ENCODE measurements at regions not wholly inside any gene's neighbourhood (a gene's known extent, or its start where the extent isn't known, plus 50 kb on each side); places are given as distances from the start of the nearest gene placed in this dataset.

DNA sequence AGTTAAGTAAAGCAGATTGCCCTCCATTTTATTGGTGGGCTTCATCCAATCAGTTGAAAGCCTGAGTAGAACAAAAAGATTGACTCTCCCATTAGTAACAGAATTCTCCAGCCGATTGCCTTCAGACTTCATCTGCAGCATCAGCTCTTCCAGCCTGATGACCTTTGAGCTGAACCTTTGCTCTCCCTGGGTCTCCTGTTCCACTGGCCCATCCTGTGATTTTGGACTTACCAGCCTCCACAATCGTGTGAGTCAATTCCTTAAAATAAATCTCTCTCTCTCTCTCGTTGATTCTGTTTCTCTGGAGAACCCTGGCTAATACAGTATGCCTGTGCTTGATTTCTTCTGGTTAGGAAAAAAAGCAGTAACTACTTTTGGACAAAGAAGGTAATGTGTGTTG, 121.9 kb downstream of the OSTF1 start:
- Histone ChIP-seq H3K4me2 (no peak overlapping the region), H3K4me3 (IDR thresholded peaks at IDR 0.05; ENCODE audit: insufficient read depth, low read depth, low read length) (no peak overlapping the region), H3K27ac (no peak overlapping the region), H3K36me3 (ENCODE audit: insufficient read depth) (no peaks in the 10 kb centered on the region), H3K27me3 (ENCODE audit: insufficient read depth, low read depth) (no peaks in the 10 kb centered on the region), H3K79me2 (ENCODE audit: insufficient read depth, low read depth) (no peaks in the 10 kb centered on the region), H4K20me1 (ENCODE audit: insufficient read depth) (no peaks in the 10 kb centered on the region), H3K9ac (no peak overlapping the region), H3K4me1 (ENCODE audit: low read depth, poor library complexity, severe bottlenecking) (no peaks in the 10 kb centered on the region), H2AFZ (ENCODE audit: low read depth) (no peak overlapping the region)
- TF ChIP-seq, protein P1, sequence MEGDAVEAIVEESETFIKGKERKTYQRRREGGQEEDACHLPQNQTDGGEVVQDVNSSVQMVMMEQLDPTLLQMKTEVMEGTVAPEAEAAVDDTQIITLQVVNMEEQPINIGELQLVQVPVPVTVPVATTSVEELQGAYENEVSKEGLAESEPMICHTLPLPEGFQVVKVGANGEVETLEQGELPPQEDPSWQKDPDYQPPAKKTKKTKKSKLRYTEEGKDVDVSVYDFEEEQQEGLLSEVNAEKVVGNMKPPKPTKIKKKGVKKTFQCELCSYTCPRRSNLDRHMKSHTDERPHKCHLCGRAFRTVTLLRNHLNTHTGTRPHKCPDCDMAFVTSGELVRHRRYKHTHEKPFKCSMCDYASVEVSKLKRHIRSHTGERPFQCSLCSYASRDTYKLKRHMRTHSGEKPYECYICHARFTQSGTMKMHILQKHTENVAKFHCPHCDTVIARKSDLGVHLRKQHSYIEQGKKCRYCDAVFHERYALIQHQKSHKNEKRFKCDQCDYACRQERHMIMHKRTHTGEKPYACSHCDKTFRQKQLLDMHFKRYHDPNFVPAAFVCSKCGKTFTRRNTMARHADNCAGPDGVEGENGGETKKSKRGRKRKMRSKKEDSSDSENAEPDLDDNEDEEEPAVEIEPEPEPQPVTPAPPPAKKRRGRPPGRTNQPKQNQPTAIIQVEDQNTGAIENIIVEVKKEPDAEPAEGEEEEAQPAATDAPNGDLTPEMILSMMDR (conservative IDR thresholded peaks at IDR 0.05; ENCODE audit: low read depth, low read length) = no peak

DNA sequence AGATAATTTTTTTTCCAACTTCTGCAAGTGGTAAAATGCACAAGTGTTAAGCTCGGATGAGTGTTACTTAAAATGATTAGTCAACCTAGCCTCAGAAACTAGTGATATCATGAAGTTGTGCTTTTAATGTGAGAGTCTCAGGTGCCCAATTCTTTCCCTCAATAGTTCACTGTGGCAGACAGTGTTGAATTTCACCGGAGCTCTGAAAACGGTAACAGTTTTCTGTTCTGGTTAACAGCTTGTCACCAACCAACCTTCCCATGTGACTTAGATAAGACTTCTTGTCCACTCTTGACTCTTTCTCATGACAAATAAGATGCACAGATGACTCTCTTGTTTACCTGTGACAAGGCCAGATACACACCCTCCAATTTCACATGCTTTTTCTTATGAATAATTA, 125.5 kb downstream of the OSTF1 start:
- no peaks in the 10 kb centered on the region for H3K27me3 ChIP-seq (ENCODE audit: insufficient read depth, low read depth)

DNA sequence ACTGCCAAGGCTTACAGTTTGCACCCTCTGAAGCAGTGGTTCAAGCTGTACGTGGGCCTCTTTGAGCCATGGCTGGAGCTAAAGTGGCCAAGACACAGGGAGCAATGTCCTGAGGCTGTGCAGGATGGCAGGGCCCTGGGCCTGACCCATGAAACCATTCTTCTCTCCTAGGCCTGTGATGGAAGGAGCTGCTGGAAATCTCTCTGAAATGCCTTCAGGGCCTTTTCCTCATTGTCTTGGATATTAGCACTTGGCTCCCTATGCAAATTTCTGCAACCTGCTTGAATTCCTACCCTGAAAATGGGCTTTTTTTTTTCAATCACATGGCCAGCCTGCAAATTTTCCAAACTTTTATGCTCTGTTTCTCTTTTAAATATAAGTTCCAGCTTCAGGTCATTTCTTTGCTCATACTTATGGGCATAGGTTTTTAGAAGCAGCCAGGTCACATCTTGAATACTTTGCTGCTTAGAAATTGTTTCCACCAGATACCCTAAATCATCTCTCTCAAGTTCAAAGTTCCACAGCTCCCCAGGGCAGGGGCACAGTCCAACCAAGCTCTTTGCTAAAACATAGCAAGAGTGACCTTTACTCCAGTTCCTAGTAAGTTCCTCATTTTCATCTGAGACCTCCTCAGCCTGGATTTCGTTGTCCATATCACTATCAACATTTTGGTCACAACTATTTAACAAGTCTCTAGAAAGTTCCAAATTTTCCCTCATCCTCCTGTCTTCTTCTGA, 138.3 kb downstream of the OSTF1 start:
- TF ChIP-seq, protein P1 (conservative IDR thresholded peaks at IDR 0.05; ENCODE audit: low read depth, low read length) = no peak
- Histone ChIP-seq H2AFZ (ENCODE audit: low read depth) (no peak overlapping the region), H3K9ac (no peak overlapping the region), H4K20me1 (ENCODE audit: insufficient read depth) (no peaks in the 10 kb centered on the region), H3K4me2 (no peak overlapping the region), H3K36me3 (ENCODE audit: insufficient read depth) (no peaks in the 10 kb centered on the region), H3K4me3 (IDR thresholded peaks at IDR 0.05; ENCODE audit: insufficient read depth, low read depth, low read length) (no peak overlapping the region), H3K79me2 (ENCODE audit: insufficient read depth, low read depth) (no peaks in the 10 kb centered on the region), H3K4me1 (ENCODE audit: low read depth, poor library complexity, severe bottlenecking) (no peaks in the 10 kb centered on the region), H3K27ac (no peak overlapping the region), H3K27me3 (ENCODE audit: insufficient read depth, low read depth) (no peaks in the 10 kb centered on the region)

More for the DNA sequence above, 125.5 kb downstream of the OSTF1 start:
- Histone ChIP-seq H2AFZ (ENCODE audit: low read depth) (no peak overlapping the region), H3K4me2 (no peak overlapping the region), H4K20me1 (ENCODE audit: insufficient read depth) (no peaks in the 10 kb centered on the region), H3K27ac (no peak overlapping the region), H3K9ac (no peak overlapping the region), H3K4me1 (ENCODE audit: low read depth, poor library complexity, severe bottlenecking) (no peaks in the 10 kb centered on the region), H3K4me3 (IDR thresholded peaks at IDR 0.05; ENCODE audit: insufficient read depth, low read depth, low read length) (no peak overlapping the region), H3K79me2 (ENCODE audit: insufficient read depth, low read depth) (no peaks in the 10 kb centered on the region), H3K36me3 (ENCODE audit: insufficient read depth) (no peaks in the 10 kb centered on the region)
- TF ChIP-seq, protein P1 (conservative IDR thresholded peaks at IDR 0.05; ENCODE audit: low read depth, low read length) = no peak

DNA sequence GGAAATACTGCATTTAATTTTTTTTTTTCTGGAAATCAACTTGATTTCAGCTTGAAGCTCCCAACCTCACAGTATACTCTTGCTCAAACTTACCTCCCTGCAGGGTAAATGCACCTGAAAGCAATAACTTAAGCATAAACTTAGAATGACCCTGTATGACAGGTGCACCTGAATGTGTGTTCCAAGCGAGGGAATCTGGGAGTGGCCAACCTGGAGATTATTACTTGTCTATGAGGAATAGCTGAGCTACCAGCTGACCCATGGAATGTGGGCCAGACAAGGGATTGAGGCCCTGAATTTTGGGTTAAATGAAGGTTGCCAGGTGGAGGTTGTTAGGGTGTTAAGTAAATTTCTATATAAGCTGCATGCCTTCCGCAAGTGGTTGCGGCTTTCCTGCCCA, 140.6 kb downstream of the OSTF1 start:
- no peak overlapping the region for H3K4me3 ChIP-seq (IDR thresholded peaks at IDR 0.05; ENCODE audit: insufficient read depth, low read depth, low read length)
- no peak overlapping the region for H3K4me2 ChIP-seq
- no peaks in the 10 kb centered on the region for H4K20me1 ChIP-seq (ENCODE audit: insufficient read depth)
- H3K27ac ChIP-seq = no peak overlapping the region
- no peaks in the 10 kb centered on the region for H3K79me2 ChIP-seq (ENCODE audit: insufficient read depth, low read depth)
- no peaks in the 10 kb centered on the region for H3K4me1 ChIP-seq (ENCODE audit: low read depth, poor library complexity, severe bottlenecking)
- TF ChIP-seq, protein P1 (conservative IDR thresholded peaks at IDR 0.05; ENCODE audit: low read depth, low read length) = no peak
- H3K27me3 ChIP-seq (ENCODE audit: insufficient read depth, low read depth) = no peaks in the 10 kb centered on the region
- no peak overlapping the region for H2AFZ ChIP-seq (ENCODE audit: low read depth)
- H3K36me3 ChIP-seq (ENCODE audit: insufficient read depth) = no peaks in the 10 kb centered on the region
- no peak overlapping the region for H3K9ac ChIP-seq
